ENCODE measurements at regions not wholly inside any gene's neighbourhood (a gene's known extent, or its start where the extent isn't known, plus 50 kb on each side); places are given as distances from the start of the nearest gene placed in this dataset.

- no peaks in the 10 kb centered on the region for H3K27me3 ChIP-seq (ENCODE audit: low read length)
- no peak overlapping the region for H3K9ac ChIP-seq (ENCODE audit: low read length)
- no peak overlapping the region for H2AFZ ChIP-seq (ENCODE audit: low read length)
- no peaks in the 10 kb centered on the region for H3F3A ChIP-seq (ENCODE audit: low read length, unreplicated experiment)
- ChIA-PET POLR2A (ENCODE audit: unreplicated experiment) (no interaction called here), CTCF (no interaction called here)
- peak; percentile 17 for DNase-seq
- no TSS peak for BruUV-seq (replicated peaks)
- no peaks in the 10 kb centered on the region for H3K9me2 ChIP-seq (replicated peaks; ENCODE audit: low read length)
- intact Hi-C loops (cut with micrococcal nuclease): loop anchor here (10.0 kb wide), 1 partner anchor 353 kb away; no protein-coding TSS in a partner anchor
- no peaks in the 10 kb centered on the region for H3K9me3 ChIP-seq (ENCODE audit: low read length)
- no peak for ATAC-seq
- H4K20me1 ChIP-seq (ENCODE audit: low read length): no peaks in the 10 kb centered on the region
- no peaks in the 10 kb centered on the region for H3K79me2 ChIP-seq (ENCODE audit: low read length)
- TF ChIP-seq CTCF (conservative IDR thresholded peaks at IDR 0.05; ENCODE audit: low read depth, low read length): no peak
- TF ChIP-seq EZH2phosphoT487 (IDR thresholded peaks at IDR 0.05; ENCODE audit: borderline replicate concordance, low read length): no peak
- no peak for TF ChIP-seq EZH2 (IDR thresholded peaks at IDR 0.05; ENCODE audit: low read length, unreplicated experiment)
- H3K4me3 ChIP-seq (ENCODE audit: low read length): no peak overlapping the region
- no peaks in the 10 kb centered on the region for H3K36me3 ChIP-seq (ENCODE audit: low read depth, low read length)
- H3K27ac ChIP-seq (ENCODE audit: low read length): peak overlapping the region; percentile 88; the same call in 1 of the 2 replicates
- no peak overlapping the region for H3K4me2 ChIP-seq (ENCODE audit: low read length)
- H3K4me1 ChIP-seq (ENCODE audit: insufficient read depth, low read length): peaks cover 20% of the 10 kb centered on the region
These were observed 323.9 kb upstream of the RND3 start for GRCh38 chr2:150811259-150811855.

DNA sequence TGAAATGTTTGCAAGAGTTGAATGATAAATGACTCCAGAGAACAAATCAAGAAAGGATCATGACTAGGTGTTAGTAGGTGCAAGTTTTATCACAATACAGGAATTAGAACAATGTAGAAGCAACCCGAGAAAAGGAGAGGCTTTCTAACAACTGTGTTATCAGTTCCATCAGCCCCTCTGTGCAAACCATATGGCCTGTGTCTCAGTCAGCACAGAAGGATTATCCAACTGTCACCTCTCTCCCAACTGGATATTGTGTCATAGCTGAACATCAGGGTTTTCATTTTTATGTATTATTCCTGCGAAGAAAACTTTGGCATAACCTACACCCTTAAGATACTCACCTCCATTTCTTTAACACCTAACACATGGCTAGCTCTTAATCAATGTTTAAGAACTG, 321.6 kb upstream of the RND3 start:
- Histone ChIP-seq H3K9ac (ENCODE audit: low read length) (no peak overlapping the region), H3K27ac (ENCODE audit: low read length) (no peak overlapping the region), H3K9me3 (ENCODE audit: low read length) (no peaks in the 10 kb centered on the region), H2AFZ (ENCODE audit: low read length) (no peak overlapping the region), H3K27me3 (ENCODE audit: low read length) (no peaks in the 10 kb centered on the region), H3K9me2 (replicated peaks; ENCODE audit: low read length) (no peaks in the 10 kb centered on the region), H3K4me2 (ENCODE audit: low read length) (no peak overlapping the region), H3K4me3 (ENCODE audit: low read length) (no peak overlapping the region), H3K79me2 (ENCODE audit: low read length) (no peaks in the 10 kb centered on the region), H3K4me1 (ENCODE audit: insufficient read depth, low read length) (peaks cover 20% of the 10 kb centered on the region), H4K20me1 (ENCODE audit: low read length) (no peaks in the 10 kb centered on the region), H3K36me3 (ENCODE audit: low read depth, low read length) (no peaks in the 10 kb centered on the region), H3F3A (ENCODE audit: low read length, unreplicated experiment) (no peaks in the 10 kb centered on the region)
- POLR2A ChIA-PET (ENCODE audit: unreplicated experiment): interaction anchor here (0.6 kb wide), 1 partner anchor 1223 kb away, joined by 3 read pairs; no protein-coding TSS in a partner anchor
- intact Hi-C loops (cut with micrococcal nuclease): no loop called here
- no TSS peak for BruUV-seq (replicated peaks)
- no peak for DNase-seq
- no peak for ATAC-seq
- CTCF ChIA-PET: no interaction called here
- no peak for TF ChIP-seq EZH2 (IDR thresholded peaks at IDR 0.05; ENCODE audit: low read length, unreplicated experiment)
- no peak for TF ChIP-seq CTCF (conservative IDR thresholded peaks at IDR 0.05; ENCODE audit: low read depth, low read length)
- no peak for TF ChIP-seq EZH2phosphoT487 (IDR thresholded peaks at IDR 0.05; ENCODE audit: borderline replicate concordance, low read length)

DNA sequence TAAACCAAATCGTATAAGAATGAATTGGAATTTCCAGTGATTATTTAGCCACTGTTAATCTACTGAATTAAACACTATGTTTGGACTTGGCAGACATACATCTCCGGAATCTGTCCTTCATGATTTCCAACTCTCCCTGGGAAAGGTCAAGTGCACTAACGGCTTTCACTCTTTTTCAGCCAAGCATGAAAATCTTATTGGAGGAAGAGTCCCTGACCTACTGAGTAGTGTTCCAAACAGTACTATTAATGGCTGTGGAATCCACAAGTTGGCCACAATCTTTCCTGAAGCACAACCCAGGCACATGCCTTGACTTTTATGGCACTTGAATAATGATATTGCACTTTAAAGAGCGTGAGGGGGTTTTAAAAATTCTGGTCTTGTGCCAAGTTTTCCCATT, 318.9 kb upstream of the RND3 start:
- no peaks in the 10 kb centered on the region for H3F3A ChIP-seq (ENCODE audit: low read length, unreplicated experiment)
- POLR2A ChIA-PET (ENCODE audit: unreplicated experiment): no interaction called here
- intact Hi-C loops (cut with micrococcal nuclease): no loop called here
- no peak overlapping the region for H2AFZ ChIP-seq (ENCODE audit: low read length)
- H3K4me3 ChIP-seq (ENCODE audit: low read length): no peak overlapping the region
- no peaks in the 10 kb centered on the region for H3K79me2 ChIP-seq (ENCODE audit: low read length)
- no peak overlapping the region for H3K9ac ChIP-seq (ENCODE audit: low read length)
- CTCF ChIA-PET: no interaction called here
- no peak overlapping the region for H3K4me2 ChIP-seq (ENCODE audit: low read length)
- no peaks in the 10 kb centered on the region for H4K20me1 ChIP-seq (ENCODE audit: low read length)
- H3K36me3 ChIP-seq (ENCODE audit: low read depth, low read length): no peaks in the 10 kb centered on the region
- ATAC-seq: no peak
- no peaks in the 10 kb centered on the region for H3K9me2 ChIP-seq (replicated peaks; ENCODE audit: low read length)
- H3K9me3 ChIP-seq (ENCODE audit: low read length): no peaks in the 10 kb centered on the region
- no peaks in the 10 kb centered on the region for H3K4me1 ChIP-seq (ENCODE audit: insufficient read depth, low read length)
- TF ChIP-seq CTCF (conservative IDR thresholded peaks at IDR 0.05; ENCODE audit: low read depth, low read length) (no peak), EZH2phosphoT487 (IDR thresholded peaks at IDR 0.05; ENCODE audit: borderline replicate concordance, low read length) (no peak), EZH2 (IDR thresholded peaks at IDR 0.05; ENCODE audit: low read length, unreplicated experiment) (no peak)
- H3K27me3 ChIP-seq (ENCODE audit: low read length): no peaks in the 10 kb centered on the region
- no peak overlapping the region for H3K27ac ChIP-seq (ENCODE audit: low read length)
- no peak for DNase-seq
- no TSS peak for BruUV-seq (replicated peaks)

Data from PC-3 (cell line).